HG03460 (cell line): ENCODE measurements at regions not wholly inside any gene's neighbourhood (a gene's known extent, or its start where the extent isn't known, plus 50 kb on each side); places are given as distances from the start of the nearest gene placed in this dataset.

Experiments
- ATAC-seq: cut with Tn5 transposase; IDR thresholded peaks from one replicate; pipeline ENCODE4 v1.9.1; 2021; ENCODE audit not compliant: unreplicated experiment

DNA sequence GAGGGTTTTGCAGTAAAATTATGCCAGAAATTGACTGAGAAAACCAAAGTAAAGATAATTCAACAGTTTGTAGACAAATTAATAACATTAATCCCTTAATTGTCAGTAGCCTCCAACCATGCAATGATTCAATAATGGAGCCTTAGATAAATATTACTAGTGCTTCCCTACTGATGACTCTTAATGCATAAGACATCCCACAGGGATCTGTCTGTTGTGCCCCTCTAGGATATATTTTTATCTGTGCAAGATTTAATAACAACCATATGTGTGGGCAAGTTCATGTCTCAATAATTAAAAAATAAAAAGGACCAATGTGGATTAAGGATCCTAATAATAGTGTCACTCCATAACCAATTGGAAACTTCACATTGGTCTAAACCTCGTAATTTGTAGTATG lies 230.3 kb upstream of the TCF4 start:
- no peak for ATAC-seq

DNA sequence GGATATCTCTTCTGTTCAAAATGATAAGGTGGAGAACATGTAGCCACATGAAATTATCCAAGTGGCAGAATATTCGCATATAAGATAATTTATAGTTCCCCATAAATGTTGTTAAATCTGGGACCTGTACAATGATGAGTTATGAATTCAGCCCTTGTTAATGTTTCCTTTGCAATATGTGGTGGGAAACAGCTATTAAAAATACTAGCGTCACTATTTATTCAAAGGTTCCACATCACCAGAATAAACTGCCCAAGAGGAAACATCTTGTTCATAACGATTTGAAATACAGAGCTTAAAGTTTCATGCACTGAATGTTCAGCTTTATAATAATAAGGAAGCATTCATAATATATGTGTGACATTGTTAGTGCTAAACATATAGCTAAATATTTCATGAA lies 223.9 kb upstream of the TCF4 start:
- no peak for ATAC-seq

DNA sequence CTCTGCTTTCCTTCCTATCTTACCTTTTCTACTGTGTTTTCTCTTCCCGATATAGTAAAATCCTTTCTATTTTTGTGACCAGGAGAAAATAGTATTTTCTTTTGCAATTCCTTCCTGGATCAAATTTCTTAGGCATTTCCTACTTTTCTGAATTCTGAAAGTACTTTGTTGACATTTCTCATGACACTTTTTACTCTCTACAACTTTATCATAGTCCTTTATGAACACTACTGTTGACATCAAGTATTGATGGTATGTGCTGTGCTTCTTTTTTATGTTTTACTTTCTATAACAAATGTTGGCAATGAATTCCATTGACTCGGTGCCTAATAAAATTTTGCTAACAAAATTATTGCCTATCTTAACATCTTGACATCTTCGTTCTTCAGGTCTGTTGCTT lies 217.7 kb upstream of the TCF4 start:
- no peak for ATAC-seq

DNA sequence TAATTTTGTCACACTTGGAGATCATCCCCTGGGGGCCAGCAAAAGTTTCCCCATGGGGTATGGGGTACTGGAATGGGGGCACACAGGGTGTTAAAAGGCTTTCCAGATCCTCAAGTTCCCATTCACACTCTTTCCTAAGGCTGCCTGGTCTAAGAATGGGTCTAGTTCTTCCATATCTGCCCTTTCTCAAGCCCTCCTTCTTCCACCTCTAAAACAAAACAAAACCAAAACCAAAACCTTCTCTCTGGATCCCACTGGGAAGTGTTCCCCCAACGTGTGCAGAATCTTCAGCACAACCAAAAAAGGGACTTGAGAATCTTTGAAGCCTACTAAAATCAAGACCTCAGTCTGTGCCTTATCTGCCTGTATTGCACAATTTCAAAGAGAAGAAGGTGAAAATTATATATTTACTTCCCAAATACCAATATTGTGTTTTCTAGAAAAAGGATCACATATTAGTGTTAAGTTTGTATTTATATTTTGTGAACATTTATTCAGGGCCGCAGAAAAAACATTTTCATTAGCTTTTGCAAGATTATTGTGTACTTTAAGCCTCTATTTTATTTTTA lies 207.2 kb upstream of the TCF4 start:
- ATAC-seq = no peak

DNA sequence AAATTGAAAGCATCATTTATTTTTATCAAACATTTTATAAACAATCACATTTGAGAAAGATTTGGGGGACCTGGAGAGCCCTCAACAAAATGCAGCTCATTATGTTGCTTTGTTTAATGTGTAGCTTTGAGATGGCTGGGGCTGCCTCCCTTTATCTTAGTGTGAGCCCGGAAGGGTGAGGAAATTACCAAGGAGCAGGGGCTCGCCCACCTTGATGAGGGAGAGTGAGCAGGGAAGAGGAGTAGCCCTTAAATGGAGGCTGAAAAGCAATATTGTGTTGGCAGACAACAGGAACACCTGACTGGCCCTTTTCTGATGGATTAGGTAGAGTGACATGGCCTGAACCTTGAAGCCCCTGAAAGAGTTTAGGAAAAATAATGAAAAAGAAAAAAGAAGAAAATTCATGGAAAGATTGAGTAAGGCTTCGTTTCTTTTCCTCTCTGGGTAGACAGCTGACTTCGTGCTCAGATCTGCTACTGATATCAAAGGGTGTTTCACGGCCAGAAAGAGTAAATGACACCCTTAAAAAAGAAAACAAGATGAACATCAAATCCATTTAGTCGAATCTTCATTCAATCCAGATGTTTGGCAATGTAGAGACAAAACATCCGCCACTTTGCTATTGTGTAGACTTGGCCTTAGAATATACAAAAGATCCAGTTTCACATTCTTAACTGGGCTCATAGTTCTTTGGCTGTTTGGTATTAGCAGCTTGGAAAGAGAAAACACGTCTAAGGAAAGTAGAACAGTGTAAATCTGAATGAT lies 206.5 kb upstream of the TCF4 start:
- no peak for ATAC-seq

DNA sequence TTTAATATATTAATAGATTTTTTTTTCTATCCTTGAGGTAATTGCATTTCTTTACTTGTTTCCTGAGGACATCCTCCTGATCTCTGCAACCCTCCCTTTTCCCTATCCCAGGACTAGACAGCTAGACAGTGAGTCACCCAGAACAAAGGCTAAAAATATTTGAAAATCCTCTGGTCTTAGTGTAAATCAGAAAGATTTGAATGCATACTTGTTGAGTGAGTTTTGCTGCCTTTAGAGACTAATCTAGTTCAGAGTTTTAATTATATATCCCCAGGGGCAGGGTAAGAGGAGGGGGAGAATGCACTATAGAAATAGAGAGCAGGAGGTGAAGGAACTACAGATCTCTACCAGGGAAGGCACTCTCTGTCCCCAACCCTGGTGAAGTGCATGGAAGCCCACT lies 202.3 kb upstream of the TCF4 start:
- ATAC-seq = no peak

DNA sequence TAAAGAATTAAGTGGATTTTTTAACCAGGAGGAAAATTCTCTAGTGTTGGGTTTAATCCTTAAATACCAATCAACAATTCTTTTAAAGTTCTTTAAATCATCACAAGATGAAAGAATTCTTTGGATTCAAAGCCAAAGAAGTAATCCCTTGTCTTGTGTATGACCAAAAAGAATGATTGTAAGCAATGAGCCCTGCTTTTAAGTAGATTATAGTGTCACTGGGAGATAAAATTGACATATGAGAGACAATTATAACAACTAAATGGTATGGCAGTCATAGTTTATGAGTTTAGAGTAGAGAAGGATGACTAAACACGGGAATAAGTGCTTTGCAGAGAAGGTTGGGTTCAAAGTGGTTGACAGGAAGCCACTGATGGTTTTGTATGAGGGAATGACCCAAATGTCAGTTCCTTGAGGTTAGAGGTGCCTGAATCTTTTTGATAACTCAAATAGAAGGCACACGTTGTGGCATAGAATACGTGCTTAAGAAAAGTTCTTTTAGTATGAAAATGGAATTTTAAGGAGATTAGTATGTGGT lies 199.6 kb upstream of the TCF4 start:
- ATAC-seq = no peak

DNA sequence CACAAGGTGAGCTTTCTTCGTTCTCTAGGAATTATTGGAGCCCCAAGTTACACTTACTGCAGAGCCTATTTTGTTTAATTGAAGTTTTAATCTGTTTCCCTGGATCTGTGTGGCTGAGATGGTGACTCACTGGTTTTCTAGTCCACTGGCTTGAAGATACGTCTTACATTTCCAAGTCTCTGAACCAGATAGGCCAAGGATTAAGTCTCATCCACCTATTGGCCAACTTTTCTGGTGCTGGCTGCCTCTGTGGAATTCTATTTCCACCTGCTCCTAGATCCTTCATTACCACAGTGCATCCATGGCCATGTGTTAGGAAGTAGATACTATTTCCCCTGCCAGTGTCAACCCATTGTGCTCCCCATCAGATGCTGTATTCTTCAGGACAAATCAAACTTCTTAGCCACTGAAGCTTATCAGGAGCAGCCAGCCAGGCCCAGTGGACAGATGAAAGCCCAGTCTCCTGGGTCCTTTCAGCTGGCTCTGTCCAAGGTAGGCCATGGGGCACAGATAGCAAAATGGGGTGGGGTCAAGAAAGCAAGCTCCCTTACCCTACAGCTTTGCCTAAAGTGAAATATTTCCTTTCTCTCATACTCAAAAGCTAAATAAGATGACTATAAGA lies 198.8 kb upstream of the TCF4 start:
- ATAC-seq = no peak

DNA sequence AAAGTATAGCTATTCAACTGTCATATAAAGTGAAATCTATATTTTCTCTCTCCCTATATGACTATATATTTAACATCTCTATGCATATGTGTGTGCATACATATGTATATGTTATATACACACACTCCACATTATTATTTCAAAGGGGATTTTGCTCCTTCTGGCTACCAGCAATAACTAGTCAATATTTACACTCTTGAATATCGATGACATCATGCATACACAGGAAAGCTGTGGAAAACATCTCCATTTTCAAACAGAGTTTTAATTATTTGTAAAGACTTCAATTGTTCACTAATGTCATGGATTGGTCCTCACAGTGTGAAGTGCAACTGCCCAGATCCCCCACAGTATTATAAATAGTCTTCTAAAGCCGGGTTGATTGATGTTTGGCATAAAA lies 195.9 kb upstream of the TCF4 start:
- ATAC-seq = no peak

DNA sequence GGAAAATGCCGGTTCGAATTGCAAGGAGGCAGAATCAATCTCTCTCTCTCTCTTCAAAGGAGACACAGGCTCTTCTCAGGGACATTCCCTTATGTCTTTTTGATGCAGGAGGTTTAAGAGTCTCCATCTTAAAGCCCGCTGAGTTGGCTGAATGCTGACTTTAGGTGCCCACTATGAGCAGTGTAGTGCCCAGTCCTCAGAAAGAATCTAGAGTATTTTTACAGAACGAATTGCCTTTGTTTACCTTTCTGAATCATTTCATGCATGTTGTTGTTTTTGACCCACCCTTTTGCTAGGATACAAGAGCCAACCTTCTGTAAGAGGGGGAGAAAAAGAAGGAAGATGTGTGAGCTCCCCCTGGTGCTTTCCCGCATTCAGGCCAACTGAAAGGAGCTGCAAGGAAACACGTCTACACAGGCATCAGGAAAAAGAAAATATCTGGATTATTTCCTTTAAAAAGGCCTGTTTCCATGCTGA lies 193.5 kb upstream of the TCF4 start:
- ATAC-seq = no peak

DNA sequence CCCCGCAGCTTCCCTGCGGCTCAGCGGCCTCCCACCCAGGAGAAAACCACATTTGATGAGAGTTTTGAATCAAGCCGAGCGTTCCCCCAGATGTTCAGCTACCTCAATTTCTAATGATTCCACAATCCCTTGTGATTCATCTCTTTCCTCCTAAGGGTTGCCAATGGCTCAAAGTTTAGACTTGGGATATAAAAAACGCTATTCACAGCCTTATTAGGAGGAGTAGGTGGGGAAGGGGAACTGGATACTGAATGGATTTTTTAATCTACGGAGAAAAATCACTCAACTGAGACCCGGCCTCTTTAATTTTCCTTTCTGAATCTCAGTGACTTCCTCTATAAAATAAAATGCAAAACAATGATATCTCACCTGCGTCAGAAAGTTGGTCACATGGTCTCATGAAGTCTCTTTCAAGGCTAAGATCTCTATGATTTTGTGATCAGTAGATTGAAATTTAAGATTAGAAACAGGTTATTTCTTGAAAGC lies 192.6 kb upstream of the TCF4 start:
- no peak for ATAC-seq

DNA sequence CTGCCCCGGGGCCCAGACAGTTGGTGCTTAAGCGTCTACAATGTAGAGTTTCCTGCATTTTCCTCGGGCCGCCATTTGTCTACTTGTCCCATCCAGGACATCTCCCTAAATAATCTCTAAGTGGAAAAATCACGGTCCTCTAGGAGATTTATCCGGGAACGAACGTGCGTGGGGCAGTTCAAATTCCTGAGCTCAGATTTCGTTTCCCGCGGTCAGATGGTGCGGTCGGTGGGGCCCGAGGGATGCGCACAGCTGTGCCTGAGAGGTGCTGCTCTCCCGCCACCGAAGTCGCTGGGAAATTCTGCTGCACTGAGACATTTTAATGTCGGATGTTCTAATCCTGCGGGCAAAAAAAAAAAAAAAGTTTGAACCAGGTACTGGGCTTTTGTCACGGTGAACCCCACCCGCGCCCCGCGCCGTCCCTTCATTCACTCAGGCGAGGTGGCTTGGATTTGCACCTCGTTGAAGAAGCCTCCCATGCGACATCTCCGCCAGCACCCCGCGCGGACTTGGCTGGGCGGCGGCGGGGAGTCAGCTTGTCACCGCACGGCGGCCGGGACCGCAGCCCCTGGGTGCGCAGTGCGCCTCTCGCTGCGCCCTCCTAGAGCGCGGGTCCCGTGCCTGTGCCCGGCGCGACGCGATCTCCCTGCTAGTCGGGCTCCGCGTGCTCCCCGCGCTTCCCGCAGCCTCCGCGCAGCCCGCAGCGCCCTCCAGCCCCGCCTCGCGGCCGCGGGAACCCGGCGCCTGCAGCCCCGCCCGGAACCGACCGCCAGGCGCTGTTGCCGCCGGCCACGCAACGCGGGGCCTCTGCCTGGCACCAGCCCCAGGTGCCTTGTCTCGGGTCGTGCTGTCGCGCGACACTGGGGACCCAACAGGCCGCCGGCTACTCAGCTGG lies 191.9 kb upstream of the TCF4 start:
- no peak for ATAC-seq

DNA sequence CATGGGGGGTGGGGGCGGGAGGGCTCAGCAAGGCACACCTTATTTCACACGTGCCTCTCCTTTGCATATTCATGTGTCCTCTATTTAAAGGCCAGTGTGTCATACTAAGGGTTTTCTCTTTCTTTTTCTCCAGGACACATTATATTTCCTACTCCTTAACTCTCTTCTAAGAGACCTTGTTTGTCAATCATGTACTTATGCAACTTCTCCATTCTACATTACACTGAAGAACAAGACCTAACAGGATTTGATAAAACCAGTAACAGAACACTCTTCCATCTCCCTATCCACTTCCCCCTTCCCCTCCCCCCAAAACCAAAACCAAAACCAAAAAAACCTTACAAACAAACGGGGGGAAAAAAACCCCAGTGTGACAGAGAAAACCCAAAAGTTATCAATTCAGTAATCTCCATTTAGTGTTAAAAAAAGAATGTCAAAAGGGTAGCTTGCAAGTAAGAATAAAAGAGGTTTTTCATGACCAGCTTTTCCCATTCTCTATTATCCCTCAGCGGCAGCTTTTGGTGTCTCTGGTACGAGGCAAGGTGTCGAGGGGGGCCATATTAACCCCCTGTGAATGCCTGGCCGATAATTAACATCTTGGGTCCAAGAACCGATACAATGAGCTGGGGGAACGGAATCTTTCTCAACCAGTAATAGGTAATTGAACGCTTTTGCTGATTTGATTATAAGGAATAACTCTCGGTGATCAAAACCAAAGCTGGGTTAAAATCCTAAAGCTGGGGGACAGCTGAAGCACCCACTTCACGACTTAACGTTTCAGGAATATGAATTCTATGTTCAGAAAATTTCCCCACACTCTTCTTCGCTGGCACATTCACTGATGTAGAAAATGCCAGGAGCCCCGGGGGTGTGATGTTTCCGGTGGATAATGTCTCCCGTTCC lies 191.0 kb upstream of the TCF4 start:
- no peak for ATAC-seq

DNA sequence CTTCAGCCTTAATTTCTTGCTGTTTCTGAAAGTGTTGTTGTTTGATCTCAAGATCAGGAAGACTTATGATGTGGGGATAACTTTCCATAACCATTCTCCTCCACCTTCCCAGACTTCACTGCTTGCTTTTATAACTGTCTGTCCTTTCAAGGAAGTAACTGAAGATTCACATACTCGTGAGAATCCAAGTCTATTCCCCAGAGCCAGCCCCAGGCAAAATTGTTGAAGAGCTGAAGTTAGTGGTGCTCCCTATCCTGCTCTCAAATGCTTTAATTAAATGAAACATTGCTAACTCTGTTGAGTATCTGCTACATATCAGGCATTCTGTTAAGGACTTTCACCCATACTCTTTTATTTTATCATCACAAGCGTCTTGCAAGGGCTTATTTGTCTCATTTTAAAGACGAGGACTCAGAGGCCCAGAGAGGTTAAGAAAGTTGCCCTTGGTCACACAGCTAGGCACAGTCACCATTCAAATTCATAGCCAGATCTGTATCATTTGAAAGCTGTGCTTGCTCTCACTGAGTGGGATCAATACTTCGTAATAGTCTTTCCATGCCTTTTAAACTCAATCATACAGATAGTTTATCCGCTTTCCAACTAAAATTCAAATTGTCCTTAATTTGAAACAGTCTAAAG lies 189.8 kb upstream of the TCF4 start:
- no peak for ATAC-seq

DNA sequence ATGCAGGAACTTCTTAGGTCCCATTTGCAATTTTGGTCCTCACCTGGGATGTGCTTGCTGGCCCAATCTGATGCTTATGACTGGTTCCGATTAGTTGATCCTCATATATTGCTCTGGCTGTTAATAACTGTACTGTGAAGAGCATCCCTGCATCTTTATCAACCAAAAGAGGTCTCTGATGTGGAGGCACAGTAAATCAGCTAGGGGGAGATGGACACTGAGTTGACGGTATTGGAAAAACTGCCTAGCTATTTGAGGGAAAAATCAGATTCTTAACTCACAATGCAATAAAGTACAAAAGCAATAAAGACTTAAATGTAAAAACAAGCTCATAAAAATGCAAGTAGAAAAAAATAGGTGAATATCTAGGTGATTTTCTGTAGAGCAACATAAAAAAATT lies 188.0 kb upstream of the TCF4 start:
- ATAC-seq = no peak

DNA sequence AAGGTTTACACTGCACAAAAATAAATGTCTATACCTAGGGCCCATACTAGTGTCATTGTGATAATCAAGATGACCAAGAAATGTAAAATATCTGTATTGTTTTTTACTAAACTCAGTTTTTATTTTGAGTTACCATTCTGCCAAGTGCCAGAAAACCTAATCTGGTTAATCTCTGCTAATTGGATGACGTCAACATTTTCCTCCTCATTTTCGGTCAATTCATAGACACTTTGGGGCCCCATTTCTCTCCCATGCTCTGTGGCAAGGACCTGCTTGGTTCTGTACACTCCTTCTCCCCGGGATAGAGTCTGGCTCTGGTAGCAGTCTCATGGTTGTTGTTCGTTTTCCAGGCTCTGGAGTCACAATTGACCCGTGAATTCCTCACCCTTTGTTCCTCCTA lies 186.5 kb upstream of the TCF4 start:
- ATAC-seq = no peak

DNA sequence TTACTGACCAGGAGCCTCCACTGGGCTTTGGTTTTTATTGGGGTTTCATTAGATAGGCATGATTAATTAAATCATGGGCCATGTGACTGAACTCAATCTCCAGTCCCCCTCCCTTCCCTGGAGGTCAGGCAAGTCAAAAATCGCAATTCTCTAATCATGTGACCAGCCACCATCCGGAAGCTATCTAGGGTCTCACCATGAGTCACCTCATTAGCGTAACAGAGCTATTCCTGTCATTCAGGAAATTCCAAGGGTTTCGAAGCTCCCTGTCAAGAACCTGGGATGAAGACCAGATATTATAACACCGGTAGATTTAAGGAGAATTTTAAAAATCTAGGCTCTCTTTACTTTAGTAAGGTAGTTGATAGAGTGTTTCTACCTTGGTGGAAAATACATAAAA lies 180.3 kb upstream of the TCF4 start:
- ATAC-seq = no peak

DNA sequence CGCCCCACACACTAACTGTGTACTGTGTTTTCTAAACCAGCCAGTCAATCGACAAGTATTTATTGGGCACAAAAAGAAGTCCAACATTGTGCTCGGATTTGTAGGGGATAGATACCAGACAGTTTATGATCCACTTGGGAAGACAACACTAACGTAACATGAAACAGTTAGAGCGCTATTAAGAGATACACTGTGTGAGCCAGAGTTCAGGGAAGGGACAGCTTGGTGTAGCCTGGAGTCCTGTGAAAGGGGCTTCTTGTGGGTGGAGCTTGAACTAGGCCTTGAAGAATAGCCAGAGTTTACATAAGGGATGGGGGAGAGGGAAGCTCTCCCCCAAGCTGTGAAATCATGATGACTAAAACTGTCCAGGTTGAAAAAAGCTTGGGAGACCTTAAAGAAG lies 176.4 kb upstream of the TCF4 start:
- ATAC-seq = no peak

DNA sequence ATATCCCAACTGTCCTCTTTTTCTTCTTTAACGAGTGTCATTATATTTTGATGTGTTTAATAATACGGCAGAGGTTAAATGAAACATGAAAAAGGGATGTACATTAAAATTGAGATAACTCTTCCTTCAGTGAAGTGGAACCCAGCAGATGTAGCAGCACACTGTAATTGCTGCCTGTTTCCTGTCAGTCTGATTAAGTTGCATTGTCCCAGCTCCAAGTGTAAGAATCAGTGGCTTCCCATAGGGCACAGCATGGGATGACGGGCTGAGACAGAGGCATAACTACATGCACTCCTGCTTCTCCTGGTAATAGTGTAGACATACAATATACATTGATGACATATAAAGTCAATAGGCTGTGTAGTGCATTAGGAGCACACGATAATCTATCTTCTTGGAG lies 175.8 kb upstream of the TCF4 start:
- no peak for ATAC-seq

DNA sequence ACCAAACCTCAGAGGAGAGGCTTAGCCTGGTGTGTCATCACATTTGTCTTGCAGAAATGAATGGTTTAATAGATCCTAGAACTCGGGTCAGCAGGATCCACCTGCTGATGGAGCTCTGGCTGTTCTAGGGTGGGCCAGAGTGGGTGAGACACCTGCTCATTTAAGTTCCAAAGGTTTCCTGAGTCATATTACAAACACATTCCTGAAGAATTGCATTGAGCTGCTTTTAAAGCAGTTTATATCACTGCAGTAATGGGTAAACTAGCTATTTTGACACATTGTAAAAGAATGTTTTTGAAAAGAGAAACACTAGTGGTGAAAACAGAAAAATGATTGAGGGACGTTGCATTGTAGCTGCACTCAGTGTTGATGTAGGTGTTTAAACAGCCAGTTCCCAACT lies 175.3 kb upstream of the TCF4 start:
- no peak for ATAC-seq
